SK-N-SH (cell line): ENCODE measurements at regions not wholly inside any gene's neighbourhood (a gene's known extent, or its start where the extent isn't known, plus 50 kb on each side); places are given as distances from the start of the nearest gene placed in this dataset.

ENCODE experiments used
- CHD2 ChIP-seq: fragments of 150-350 bp; IDR thresholded peaks from 2 replicates; pipeline ENCODE4 v1.6.1; 2018; ENCODE audit warnings: low read length; ENCODE audit not compliant: partially characterized antibody
- CTCF ChIP-seq: fragments of 200-600 bp; sonication (generic); IDR thresholded peaks from 2 replicates; pipeline ENCODE4 v1.6.1; 2017; ENCODE audit warnings: antibody characterized with exemption, mild to moderate bottlenecking, moderate library complexity
- EP300 ChIP-seq, 2 experiments: IDR thresholded peaks; 2 replicates each; pipeline versions ENCODE4 v1.4.0 to v1.6.1; 2012; ENCODE audit warnings: borderline replicate concordance in 1 of 2, low read depth in 1 of 2, low read length in 1 of 2
- EZH2phosphoT487 ChIP-seq: fragments of 200-600 bp; sonication (generic); IDR thresholded peaks from 2 replicates; pipeline ENCODE4 v1.6.1; 2017; ENCODE audit warnings: low read depth, mixed run types, mild to moderate bottlenecking, antibody characterized with exemption, moderate library complexity, borderline replicate concordance
- FOXM1 ChIP-seq: IDR thresholded peaks from 2 replicates; pipeline ENCODE4 v1.4.0; 2012; ENCODE audit warnings: low read depth, mild to moderate bottlenecking
- POLR2AphosphoS5 ChIP-seq: IDR thresholded peaks from 2 replicates; pipeline ENCODE4 v1.6.1; 2012; ENCODE audit warnings: low read depth, low read length
- REST ChIP-seq: IDR thresholded peaks from 2 replicates; pipeline ENCODE4 v1.6.1; 2012; ENCODE audit warnings: mild to moderate bottlenecking, low read depth, low read length, moderate library complexity
- RFX5 ChIP-seq: IDR thresholded peaks from 2 replicates; pipeline ENCODE4 v1.6.1; 2012; ENCODE audit warnings: mild to moderate bottlenecking, improper control_type of control experiment, low read length

- TF ChIP-seq CTCF, result no peak
- no peak for TF ChIP-seq REST
- no peak for TF ChIP-seq FOXM1
- TF ChIP-seq EZH2phosphoT487, result no peak
- TF ChIP-seq EP300 (IDR thresholded peaks at IDR 0.05; ENCODE audit: borderline replicate concordance in 1 of 2, low read depth in 1 of 2, low read length in 1 of 2), result no peak
- TF ChIP-seq RFX5, result no peak
- no peak for TF ChIP-seq CHD2
- no peak for TF ChIP-seq POLR2AphosphoS5
These were observed 2051.3 kb downstream of the TP53TG3F start for GRCh38 chr16:35510701-35511100.
